ENCODE measurements at regions not wholly inside any gene's neighbourhood (a gene's known extent, or its start where the extent isn't known, plus 50 kb on each side); places are given as distances from the start of the nearest gene placed in this dataset.
"Not testable (repeated sequence)": the region's sequence is repeated elsewhere in the genome, so short reads cannot be mapped to it uniquely, and the experiment has no call there.

DNA sequence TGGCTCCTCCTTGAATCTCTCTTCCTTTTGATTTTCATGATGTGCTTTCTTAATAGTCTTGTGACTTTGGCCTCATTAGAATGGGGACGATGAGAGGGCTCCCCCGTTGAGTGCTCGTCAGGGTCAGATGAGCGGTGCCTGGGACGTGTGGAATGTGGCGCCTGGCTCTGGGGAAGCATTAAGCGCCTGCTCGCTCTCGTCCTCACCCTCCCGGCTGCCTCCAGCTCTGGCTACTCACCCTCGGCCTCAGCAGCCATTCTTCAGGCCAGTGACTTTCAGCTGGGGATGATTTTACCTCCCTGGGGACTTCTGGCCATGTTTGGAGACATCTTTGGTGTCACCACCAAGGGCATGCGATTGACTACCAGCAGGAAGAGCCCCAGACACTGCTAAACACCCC is 69.7 kb downstream of the RPS6KA4 start:
- intact Hi-C loops (cut with DNase I): no loop called here
- DNase-seq (ENCODE audit: low spot score): no peak

DNA sequence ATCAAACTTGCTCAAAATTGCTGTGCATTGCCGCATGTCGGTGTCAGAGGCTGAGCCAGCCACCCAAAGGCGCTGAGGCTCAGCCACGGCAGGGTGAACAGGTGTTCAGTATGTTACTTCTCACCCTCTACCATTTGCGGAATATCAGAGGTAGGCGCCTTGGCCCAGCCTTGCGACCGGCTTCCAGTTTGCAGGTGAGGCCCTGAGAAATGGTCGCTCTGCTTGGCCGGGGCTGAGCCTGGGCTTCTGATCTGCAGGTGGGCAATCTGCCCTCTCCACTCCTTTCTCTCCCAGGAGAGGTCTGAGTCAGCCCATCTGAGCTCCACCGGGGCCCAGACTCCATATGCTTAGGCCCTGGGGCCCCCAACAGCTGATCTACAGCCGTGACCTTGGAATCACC is 71.0 kb downstream of the RPS6KA4 start:
- intact Hi-C loops (cut with DNase I): no loop called here
- no peak for DNase-seq (ENCODE audit: low spot score)

DNA sequence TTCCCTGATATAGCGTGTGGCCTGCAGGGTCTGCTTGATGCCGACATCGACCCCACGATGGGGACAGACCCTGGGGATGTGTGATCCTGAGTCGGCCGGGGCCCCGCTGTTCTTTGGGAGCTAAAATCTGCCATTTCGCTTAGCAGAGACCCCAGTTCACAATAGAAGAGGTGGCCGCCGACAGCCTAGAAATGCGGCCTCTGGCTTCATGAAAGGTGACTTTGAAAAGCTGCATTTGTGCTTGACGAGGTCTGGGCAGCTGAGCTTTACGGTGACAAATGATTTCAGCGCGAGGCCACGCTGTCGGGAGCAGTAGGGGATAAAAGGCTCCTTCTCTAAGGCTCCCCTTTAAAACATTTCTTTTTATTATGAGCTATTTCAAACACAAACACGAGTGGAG is 71.7 kb downstream of the RPS6KA4 start:
- intact Hi-C loops (cut with DNase I): no loop called here
- no peak for DNase-seq (ENCODE audit: low spot score)

DNA sequence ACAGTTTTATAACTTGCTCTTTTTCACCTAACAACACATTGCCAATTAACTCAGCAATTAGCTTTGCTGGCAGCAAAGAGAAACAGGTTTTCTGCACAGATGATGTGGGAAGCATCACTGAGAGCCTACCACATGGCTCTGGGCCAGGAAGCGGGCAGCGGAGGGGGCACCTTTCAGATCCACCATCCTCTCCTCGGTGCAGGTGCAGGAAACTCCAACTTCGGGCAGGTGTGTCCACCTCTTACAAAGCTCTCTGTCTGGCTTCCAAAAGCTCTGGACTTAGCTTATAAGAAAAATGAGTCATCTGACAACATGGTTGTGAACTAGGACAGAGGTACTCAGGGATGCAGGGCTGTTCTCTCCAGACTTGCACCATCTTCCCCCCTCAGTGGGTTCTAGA is 77.0 kb downstream of the RPS6KA4 start:
- no peak for DNase-seq (ENCODE audit: low spot score)
- intact Hi-C loops (cut with DNase I): no loop called here

DNA sequence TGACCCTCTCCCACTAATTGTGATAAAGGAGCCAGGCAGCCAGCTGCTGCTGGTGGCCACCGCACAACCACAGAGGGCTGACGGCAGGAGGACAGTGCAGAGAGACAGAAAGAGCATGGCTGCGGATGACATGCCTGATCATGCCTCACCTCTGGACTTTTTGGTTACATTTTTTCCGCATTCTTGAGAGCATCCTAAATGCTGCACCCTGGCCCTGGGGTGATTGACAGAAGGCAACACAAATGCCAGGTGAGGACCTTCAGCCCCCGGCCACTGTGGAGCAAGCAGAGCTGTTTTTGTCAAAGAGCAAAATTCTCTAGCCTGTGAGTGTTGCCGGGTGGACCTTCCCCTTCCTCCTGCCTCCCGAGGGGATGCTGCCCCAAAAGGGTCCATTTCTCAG is 78.5 kb downstream of the RPS6KA4 start:
- no peak for DNase-seq (ENCODE audit: low spot score)
- intact Hi-C loops (cut with DNase I): no loop called here

DNA sequence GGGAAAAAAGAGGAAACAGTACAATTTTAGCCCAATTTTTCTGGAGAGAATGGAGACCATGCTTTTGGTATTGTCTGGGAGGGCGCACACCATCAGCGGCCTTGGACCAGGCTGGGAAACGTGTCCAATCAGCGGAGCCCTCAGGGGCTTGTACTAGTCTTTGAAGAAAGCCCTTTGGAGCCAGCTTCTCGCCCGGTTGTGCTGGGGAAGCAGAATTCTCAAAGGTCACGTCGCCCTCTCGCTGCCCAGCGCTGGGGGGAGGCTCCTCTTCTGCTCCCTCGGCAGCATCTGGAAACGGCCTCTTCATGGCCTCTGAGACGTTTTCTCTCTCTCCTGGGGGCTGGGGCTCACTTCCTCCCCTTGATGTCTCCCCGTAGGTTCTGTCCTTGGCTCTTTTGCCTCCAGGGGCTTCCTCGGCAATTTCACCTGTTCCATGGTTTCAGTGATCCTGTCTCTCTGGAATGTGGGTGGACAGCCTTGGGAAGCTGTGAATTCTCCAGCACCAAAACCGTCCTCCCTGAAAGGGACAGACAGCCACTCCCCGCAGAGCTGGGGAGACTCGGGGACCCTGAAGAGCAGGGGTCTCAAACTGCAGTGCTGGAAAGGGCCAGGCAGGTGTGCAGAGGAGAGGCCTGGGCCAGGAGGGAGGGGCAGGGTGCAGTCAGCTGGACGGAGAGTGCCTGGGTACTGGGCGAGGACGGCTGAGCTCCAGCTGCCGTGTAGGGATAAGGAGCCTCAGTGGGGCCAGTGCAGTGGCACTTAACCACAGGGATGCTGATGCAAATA is 80.2 kb downstream of the RPS6KA4 start:
- intact Hi-C loops (cut with DNase I): no loop called here
- DNase-seq (ENCODE audit: low spot score): peak; percentile 44

DNA sequence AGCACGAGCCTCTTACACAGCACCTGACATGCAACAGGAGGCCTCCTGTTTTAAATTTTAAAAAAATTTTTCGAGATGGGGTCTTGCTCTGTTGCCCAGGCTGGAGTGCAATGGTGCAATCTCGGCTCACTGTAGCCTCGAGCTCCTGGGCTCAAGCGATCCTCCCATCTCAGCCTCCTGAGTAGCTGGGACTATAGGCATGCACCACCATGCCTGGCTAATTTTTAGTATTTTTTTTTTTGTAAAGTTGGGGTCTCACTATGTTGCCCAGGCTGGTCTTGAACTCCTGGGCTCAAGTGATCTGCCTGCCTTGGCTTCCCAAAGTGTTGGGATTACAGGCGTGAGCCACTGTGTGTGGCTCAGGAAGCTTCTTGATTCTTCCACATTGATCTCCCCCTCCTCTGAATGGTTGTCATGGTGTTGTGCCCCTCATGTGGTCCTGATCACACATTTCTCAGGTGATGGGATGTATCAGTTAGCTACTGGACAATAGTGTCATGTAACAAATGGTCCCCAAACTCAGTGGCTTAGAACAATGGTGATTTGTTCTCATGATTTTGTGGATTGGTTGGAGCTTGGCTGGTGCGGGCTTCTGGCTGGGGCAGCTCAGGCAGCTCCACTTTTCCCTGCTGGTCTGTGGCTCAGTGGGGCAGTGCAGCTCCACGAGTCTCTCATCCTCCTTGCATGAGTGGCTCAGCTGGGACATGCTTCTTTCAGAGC is 81.0 kb downstream of the RPS6KA4 start:
- DNase-seq (ENCODE audit: low spot score); intact Hi-C loops (cut with DNase I): not testable (repeated sequence)

DNA sequence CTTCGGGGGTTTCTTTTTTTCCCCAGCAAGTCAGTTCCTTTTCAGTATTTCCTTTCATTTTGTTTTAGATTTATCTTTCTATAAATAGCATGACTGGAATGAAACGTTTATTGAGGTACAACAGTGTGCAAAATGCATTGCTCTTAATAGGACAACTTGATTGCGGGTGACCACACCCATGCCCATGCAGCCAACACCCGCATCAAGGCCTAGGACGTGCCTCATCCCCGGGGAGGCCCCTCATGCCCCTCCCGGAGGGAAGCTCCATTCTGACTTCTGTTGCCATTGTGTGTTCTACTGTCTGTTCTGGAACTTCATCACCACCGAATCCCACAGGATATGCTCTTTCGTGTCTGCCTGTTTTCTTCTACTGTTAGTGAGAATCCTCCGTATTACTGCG is 82.2 kb downstream of the RPS6KA4 start:
- intact Hi-C loops (cut with DNase I): no loop called here

DNA sequence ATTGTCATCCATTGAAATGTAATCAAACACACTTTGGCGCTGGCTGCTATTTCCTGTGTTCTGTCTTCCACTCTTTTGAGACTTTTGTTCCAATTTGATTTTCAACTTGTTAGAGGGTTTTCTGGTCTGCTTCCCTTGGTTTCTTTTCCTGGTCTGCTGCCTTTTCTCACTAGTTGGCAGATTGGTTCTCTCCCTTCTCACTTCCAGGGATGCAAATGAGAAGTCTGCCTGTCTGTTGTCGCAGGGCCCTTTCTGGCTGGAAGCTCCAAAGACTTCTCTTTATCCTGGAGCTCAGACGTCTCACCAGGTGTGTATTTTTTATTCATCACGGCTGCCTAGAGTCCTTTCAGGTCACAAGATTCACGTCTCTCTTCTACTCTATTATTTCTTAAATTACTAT is 84.0 kb downstream of the RPS6KA4 start:
- intact Hi-C loops (cut with DNase I): no loop called here
- DNase-seq (ENCODE audit: low spot score): no peak

More for the DNA sequence above, 82.2 kb downstream of the RPS6KA4 start:
- peak; percentile 27 for DNase-seq (ENCODE audit: low spot score)

DNA sequence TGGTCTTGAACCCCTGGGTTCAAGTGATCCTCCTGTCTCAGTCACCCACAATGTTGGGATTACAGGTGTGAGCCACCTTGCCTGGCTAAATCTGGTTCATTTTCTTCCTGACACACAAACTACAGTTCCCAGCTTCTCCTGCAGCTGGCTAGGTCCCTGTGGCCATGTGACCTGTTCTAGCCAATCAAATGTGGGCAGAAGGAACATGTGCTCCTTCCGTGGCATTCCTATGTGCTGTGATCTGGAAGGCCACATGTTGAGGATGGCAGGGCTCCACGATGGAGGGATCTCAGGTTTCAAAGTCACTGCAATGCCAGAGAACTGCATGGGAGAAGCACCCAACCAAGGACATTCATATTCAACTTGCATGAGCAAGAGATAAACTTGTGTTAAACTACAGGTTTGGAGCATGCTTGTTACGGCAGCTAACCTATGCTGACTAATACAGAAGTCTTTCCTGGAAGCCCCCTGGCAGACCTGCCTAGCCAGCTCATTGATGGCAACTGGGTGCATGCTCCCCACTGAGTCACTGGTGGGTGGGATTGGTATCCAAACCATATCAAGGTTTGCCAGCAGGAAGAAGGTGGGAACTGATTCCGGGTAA is 86.0 kb downstream of the RPS6KA4 start:
- intact Hi-C loops (cut with DNase I): no loop called here
- peak; percentile 39 for DNase-seq (ENCODE audit: low spot score)

DNA sequence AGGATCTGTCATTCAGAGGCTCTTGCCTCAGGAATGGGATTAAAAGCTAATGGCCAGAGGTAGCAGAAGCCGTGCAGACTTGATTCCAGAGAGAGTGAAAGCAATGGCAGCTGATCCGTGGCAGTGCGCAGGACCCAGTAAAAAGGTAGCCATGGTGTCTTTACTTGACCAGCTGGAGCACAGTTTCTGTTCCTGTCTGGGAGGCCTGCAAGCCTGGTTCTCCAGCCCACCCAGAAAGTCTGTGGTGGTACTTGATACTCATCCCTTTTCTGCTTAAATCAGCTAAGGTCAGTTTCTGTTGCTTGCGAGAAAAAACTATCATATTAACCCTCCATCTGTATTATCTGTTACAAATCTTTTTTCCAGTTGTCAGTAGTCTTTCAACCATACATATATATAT is 86.7 kb downstream of the RPS6KA4 start:
- intact Hi-C loops (cut with DNase I): no loop called here
- DNase-seq (ENCODE audit: low spot score): no peak

DNA sequence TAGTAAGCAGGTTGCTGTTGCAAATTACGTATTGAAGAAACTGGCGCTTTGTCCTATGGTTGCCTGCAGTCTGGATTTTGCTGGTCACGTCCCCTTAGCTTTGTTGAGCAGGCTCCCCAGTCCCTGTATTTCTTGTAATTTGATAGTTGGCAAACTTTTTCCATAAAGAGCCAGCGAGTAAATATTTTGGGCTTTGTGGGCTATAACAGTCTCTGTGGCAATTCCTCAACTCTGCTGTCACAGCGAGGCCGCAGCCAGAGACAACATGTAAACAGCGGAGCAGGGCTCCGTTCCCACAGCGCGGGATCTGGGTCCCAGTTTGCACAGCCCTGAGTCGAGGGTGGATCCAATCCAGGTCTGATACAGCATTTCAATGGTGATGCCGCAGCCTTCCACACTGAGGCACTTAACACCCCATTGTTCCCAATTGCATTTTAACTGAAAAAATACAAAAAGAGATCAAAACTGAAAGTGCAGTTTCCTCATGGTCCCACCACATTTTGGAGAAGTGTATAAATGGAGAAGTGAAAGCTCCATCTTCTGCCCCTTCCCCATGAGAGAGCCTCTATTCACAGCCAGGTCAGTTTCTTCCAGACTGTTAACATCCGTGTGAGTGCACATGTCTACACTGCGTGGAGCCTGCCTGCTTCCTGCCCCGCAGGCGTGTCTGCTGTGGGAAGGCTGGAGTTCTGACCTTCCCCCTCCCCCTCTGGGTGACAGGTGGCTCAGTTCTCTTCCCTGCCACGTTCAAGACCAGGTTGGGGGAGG is 89.1 kb downstream of the RPS6KA4 start:
- intact Hi-C loops (cut with DNase I): no loop called here
- DNase-seq (ENCODE audit: low spot score): peak; percentile 76

DNA sequence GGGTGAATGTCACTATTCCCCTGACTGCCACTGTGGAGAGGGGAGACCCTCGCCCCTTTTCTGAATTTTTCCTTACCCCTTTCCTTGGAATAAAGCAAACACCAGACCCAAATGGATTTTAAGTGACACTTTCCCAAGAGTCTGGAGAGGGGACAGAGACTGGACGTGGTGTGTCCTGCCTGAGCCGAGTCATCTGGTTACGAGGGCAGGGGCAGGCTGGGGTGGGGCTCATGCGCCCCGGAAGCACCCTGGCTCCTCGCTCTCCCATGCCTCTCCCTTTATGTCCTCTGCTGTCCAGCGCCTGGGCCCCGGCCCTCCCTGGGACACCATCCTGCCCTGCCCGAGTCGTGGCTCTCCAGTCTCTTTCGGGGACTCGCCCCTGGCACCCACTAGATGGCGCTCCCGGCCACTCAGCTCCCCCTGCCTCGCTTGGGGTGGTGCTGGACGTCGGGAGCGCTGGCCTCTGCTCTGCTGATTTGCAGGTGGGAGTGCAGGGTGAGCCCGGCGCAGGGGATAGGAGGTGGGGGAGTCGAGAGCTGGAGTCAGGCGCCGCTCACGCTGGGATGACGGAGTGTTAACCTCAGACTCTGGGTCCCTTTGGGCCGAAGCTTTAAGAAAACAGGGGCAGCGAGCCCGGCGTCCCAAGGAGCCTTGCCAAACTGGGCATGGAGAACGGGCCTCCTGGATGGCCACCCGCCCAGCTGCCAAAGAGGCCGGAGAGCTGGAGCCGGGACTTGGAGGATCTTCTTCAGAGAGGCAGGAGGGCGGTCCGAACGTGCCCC is 89.8 kb downstream of the RPS6KA4 start:
- intact Hi-C loops (cut with DNase I): no loop called here
- peak; percentile 93 for DNase-seq (ENCODE audit: low spot score)

DNA sequence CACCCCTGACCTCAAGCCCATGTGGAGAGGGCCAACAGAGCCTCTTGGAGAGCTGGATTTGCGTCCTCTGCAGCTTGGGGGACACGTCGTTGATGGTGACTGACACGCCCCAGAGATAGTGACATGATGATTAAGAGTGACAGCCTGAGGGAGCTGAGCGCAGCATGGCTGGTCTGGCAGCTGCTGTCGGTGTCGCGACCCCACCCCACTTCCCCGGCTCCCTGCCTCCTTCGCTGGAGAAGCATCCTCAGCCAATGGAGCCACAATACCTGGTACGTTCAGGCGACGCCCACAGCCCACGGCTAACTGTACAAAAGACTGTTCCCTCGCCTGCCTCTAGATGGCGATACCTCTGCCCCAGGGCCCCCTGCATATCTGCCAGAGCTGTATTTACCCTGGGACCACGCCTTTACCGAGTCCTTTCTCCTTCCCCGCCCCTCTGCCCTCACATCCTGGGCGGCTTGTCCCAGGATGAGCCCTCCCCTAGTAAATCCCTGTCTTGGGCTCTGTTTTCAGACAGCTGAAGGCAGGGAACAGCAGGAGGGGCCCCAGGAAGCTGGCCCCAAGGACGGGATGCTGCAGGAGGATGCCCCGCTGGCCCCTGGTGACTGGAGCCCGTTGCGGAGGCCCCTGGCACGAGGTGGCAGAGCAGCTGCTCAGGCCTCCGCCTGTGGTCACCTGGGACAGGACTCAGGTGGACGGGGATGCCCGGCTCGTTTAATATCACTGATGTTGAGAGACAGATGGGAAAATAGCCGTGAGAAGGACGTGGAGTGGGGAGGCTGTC is 90.6 kb downstream of the RPS6KA4 start:
- intact Hi-C loops (cut with DNase I): loop anchor here (5.0 kb wide), 1 partner anchor 203 kb away; no protein-coding TSS in a partner anchor
- peak; percentile 81 for DNase-seq (ENCODE audit: low spot score)

DNA sequence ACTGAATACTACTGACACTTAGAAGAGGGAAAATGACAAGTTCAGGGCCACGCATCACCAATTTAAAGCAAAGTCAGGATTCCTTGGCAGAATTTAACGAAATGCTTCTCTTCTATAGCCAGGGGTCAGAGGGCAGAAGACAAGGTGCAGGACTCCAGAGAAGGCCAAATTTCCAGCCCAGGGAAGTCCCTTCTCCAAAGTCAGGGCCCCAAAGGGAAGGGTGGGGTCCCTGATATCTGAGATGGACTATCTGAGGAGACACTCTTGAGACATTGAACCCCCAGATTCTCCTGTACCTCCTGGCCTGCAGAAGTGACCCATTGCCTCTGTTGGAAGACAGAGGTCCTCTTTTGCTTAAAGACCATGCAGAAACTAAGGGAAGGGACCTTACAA is 91.2 kb downstream of the RPS6KA4 start:
- intact Hi-C loops (cut with DNase I): loop anchor here (5.0 kb wide), 1 partner anchor 202 kb away; no protein-coding TSS in a partner anchor
- no peak for DNase-seq (ENCODE audit: low spot score)

DNA sequence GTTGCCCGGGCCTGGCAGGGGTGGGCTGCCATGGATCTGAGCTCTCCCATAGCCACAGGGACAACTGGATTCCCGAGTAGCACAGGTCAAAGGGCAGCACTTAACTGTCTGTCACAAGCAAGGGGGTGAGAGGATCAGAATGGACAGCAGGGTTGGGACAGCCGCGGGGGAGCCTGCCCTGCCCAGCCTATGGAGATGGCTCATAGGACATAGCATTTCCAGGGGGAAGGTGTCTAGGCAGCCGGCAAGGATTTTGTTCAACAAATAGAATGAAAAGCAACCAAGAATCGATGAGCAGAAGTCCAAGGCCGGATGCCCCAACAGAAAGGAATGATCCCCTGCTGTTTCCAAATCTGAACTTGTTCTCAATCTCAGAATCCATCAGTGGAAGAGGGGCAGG is 92.9 kb downstream of the RPS6KA4 start:
- intact Hi-C loops (cut with DNase I): loop anchor here (5.0 kb wide), 1 partner anchor 200 kb away; no protein-coding TSS in a partner anchor
- DNase-seq (ENCODE audit: low spot score): peak; percentile 27

DNA sequence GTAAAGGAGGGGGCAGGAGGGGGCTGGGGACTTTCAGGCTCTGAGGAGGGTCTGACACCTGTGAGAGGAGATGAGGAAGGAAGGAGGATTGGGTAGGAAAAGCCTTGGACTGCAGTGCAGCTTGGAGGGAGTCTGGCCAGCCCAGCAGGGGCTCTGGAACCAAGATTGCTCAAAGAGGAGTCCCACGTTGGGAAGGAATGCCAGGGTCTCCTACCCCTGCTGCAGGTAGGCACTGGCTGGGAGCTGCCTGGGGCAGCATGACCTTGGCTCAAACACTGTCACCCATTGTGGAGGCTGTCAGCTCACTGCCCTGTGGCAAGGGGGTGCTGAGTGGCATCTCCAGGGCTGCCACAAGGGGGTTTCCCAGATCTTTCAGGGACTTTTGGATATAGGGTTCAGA is 94.5 kb downstream of the RPS6KA4 start:
- intact Hi-C loops (cut with DNase I): loop anchor here (5.0 kb wide), 1 partner anchor 199 kb away; no protein-coding TSS in a partner anchor
- no peak for DNase-seq (ENCODE audit: low spot score)

All from cardiac septum (tissue), 1 donor.